ENCODE measurements at regions not wholly inside any gene's neighbourhood (a gene's known extent, or its start where the extent isn't known, plus 50 kb on each side); places are given as distances from the start of the nearest gene placed in this dataset.
A peak's percentile ranks its signal among the peaks of the same experiment; 100 is the strongest.

DNA sequence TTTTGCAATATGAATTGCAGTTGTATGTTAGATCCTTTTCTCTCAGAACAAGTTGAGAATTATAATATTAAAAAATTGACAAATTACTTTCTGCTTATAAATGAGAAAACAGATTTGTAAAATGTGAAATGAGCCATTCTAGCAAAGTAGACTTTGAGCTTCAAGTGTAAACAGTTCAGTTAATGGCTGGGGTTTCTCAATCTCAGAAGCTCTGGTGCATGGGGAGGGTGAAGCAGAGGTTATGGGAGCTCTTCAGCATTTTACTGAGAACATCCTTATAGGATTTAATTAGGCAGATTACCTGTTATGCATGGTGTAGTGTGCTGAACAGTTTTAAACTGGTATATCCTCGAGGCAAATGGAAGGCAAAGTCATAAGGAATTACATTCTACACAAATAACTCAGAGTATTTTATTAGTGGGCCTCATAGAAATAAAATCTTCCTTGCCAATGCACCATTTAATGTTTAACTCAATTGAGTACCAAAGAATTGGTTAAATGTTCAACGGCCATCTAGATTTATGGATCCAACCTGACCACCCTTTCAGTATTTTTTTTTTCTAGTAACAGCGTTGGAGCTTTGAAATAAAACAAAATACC, 1143.6 kb upstream of the ADGRL2 start:
- H3K4me3 ChIP-seq (replicated peaks; ENCODE audit: low read depth, low read length): no peak overlapping the region
- TF ChIP-seq, protein P1, sequence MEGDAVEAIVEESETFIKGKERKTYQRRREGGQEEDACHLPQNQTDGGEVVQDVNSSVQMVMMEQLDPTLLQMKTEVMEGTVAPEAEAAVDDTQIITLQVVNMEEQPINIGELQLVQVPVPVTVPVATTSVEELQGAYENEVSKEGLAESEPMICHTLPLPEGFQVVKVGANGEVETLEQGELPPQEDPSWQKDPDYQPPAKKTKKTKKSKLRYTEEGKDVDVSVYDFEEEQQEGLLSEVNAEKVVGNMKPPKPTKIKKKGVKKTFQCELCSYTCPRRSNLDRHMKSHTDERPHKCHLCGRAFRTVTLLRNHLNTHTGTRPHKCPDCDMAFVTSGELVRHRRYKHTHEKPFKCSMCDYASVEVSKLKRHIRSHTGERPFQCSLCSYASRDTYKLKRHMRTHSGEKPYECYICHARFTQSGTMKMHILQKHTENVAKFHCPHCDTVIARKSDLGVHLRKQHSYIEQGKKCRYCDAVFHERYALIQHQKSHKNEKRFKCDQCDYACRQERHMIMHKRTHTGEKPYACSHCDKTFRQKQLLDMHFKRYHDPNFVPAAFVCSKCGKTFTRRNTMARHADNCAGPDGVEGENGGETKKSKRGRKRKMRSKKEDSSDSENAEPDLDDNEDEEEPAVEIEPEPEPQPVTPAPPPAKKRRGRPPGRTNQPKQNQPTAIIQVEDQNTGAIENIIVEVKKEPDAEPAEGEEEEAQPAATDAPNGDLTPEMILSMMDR (IDR thresholded peaks at IDR 0.05; ENCODE audit: low read depth, low read length, missing control alignments): no peak
- no peak for DNase-seq (ENCODE audit: extremely low read depth, low read depth)

DNA sequence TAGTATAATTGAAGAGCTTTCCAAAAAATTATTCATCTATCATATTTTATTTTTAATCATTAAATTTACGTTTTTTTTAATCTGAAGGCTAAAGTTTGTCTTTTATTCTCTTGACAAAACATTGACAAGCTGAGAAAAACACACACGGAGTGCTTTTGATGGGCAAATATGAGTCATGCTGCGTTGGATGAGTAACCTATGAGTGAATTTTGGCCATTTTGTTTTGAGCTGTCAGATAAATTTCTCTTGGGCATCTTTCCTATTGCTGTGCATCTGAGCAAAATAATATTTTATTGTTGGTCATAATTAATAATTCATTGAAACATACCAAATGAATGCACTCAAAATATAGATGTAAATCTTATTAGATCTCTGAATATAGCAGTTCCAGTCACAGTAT, 1144.1 kb upstream of the ADGRL2 start:
- TF ChIP-seq, protein P1 (IDR thresholded peaks at IDR 0.05; ENCODE audit: low read depth, low read length, missing control alignments): no peak
- DNase-seq (ENCODE audit: extremely low read depth, low read depth): no peak
- no peak overlapping the region for H3K4me3 ChIP-seq (replicated peaks; ENCODE audit: low read depth, low read length)

DNA sequence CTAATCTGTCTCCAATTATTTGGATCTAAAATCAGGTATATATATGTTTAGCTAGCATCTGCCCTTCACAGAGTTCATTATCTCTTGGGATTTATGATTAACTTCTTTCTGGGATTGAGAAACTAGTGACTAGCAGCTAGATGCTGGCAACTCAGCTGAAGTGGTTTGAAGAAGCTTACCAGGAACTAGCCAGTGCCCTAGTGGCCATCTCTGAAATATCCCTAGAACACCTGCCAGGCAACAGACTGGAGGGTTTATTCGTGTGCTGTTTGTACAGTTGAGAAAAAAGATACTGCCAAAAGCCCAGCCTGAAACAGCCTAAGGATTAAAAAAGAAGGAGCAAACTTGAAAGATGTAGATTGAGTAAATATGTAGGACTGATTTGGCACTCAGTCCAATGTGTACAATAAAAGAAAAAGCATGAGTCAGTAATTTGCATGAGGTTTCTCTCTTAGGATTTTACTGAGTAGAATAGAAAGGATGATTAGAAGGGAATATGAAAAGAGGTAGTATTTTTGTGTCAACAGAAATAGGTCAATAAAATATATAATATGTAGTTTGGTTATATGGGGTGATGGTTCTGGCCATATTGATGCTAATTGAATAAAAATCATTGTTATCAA, 1144.6 kb upstream of the ADGRL2 start:
- no peak overlapping the region for H3K4me3 ChIP-seq (replicated peaks; ENCODE audit: low read depth, low read length)
- no peak for DNase-seq (ENCODE audit: extremely low read depth, low read depth)
- TF ChIP-seq, protein P1 (IDR thresholded peaks at IDR 0.05; ENCODE audit: low read depth, low read length, missing control alignments): peak; percentile 33

DNA sequence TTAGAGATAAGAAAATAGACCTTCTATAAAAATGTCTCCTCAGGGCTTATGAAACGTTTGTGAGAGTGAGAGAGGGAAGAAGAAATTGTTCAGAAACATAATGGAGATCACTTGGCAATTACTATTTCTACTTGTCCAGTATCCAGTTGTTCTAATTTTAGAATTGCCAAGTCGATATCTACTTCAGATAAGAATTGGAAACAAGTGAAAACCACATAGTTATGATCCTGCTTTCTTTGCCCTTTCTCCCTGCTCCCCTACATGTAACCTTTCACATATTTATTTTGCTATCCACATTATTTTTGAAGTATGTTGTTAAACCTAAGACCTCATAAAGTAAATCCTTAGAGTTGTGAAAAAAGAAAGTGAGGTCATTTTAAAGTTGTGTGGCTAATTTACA, 1154.7 kb upstream of the ADGRL2 start:
- no peak for DNase-seq (ENCODE audit: extremely low read depth, low read depth)
- H3K4me3 ChIP-seq (replicated peaks; ENCODE audit: low read depth, low read length): no peak overlapping the region
- TF ChIP-seq, protein P1 (IDR thresholded peaks at IDR 0.05; ENCODE audit: low read depth, low read length, missing control alignments): no peak

DNA sequence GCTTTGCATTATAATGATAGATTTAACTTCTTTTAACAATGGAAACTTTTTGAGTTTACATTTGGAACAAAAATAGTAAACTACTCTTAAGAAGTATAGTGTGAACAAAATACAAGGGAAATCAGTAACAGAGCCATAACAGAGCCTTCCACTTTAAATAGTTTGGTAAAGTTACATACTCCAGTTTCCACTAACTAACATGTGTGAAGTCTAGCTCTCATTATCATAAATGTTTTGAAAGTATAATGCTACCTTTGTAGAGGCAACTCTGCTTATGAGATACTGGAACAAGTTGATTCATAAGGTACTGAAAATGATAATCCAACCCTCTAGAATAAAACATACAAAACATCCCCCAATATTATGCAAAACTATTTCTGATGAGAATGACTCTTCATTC, 1155.1 kb upstream of the ADGRL2 start:
- no peak for DNase-seq (ENCODE audit: extremely low read depth, low read depth)
- TF ChIP-seq, protein P1 (IDR thresholded peaks at IDR 0.05; ENCODE audit: low read depth, low read length, missing control alignments): no peak
- H3K4me3 ChIP-seq (replicated peaks; ENCODE audit: low read depth, low read length): no peak overlapping the region

DNA sequence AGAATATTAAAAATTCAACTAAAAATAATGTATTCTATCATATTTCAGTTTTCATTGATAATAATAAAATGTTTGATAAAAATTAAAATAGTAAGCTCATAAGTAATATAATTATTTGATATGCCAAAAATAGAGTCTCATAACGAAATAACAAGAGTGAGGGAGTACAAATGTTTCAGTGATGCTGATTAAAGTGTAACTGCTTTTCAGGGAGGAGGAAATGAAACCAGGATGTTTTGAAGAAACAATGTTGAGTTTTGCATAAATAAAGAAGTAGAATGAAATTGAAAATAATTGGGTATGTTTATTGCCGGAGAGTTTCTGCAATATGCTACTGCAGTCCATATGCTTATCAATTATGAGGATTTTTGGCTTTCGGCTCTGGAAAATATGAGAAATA, 1159.8 kb upstream of the ADGRL2 start:
- TF ChIP-seq, protein P1 (IDR thresholded peaks at IDR 0.05; ENCODE audit: low read depth, low read length, missing control alignments): no peak
- no peak overlapping the region for H3K4me3 ChIP-seq (replicated peaks; ENCODE audit: low read depth, low read length)
- DNase-seq (ENCODE audit: extremely low read depth, low read depth): no peak
